GM12865 (cell line): ENCODE measurements at regions not wholly inside any gene's neighbourhood (a gene's known extent, or its start where the extent isn't known, plus 50 kb on each side); places are given as distances from the start of the nearest gene placed in this dataset.
"Not testable (repeated sequence)": the region's sequence is repeated elsewhere in the genome, so short reads cannot be mapped to it uniquely, and the experiment has no call there.

Experiments
- DNase-seq: peaks from one replicate; pipeline ENCODE4 v3.0.0; 2010; ENCODE audit warnings: low read depth
- H3K4me3 ChIP-seq: 2 replicates; pipeline ENCODE4 v1.5.1; 2011; ENCODE audit warnings: mild to moderate bottlenecking, low read depth, low read length, control low read depth
- CTCF ChIP-seq: IDR thresholded peaks from 2 replicates; pipeline ENCODE4 v1.5.1; 2011; ENCODE audit warnings: low read length, control low read depth, low read depth, inconsistent platforms; ENCODE audit not compliant: insufficient read depth; ENCODE audit errors: missing control alignments

- DNase-seq: no peak
- no peak for TF ChIP-seq CTCF
- no peak overlapping the region for H3K4me3 ChIP-seq
Measured at GRCh38 chr14:38589747-38590350, 334.0 kb upstream of the CLEC14A start.

GRCh38 chr14:38583471-38583870, 327.6 kb upstream of the CLEC14A start:
- TF ChIP-seq CTCF: no peak

GRCh38 chr14:38578278-38578681, 322.4 kb upstream of the CLEC14A start:
- no peak for DNase-seq
- H3K4me3 ChIP-seq: no peak overlapping the region
- TF ChIP-seq CTCF: no peak

More at GRCh38 chr14:38583471-38583870, 327.6 kb upstream of the CLEC14A start:
- H3K4me3 ChIP-seq: no peak overlapping the region
- DNase-seq: no peak

GRCh38 chr14:38567703-38568102, 311.8 kb upstream of the CLEC14A start:
- no peak overlapping the region for H3K4me3 ChIP-seq
- no peak for DNase-seq
- TF ChIP-seq CTCF: no peak

GRCh38 chr14:38561657-38562056, 305.8 kb upstream of the CLEC14A start:
- no peak for DNase-seq
- TF ChIP-seq CTCF: no peak
- no peak overlapping the region for H3K4me3 ChIP-seq

- H3K4me3 ChIP-seq: no peak overlapping the region
- TF ChIP-seq CTCF: no peak
- DNase-seq: no peak
Measured at GRCh38 chr14:38559711-38560110, 303.8 kb upstream of the CLEC14A start.

- H3K4me3 ChIP-seq, DNase-seq: not testable (repeated sequence)
Measured at GRCh38 chr14:38557391-38557790, 301.5 kb upstream of the CLEC14A start.
